H9 (cell line): ENCODE measurements at regions not wholly inside any gene's neighbourhood (a gene's known extent, or its start where the extent isn't known, plus 50 kb on each side); places are given as distances from the start of the nearest gene placed in this dataset.

Experiments
- DNase-seq: peaks from one replicate; pipeline ENCODE4 v3.0.0-alpha.2; 2017
- H2AFZ ChIP-seq: one replicate; pipeline ENCODE4 v1.6.1; 2013; ENCODE audit warnings: mild to moderate bottlenecking, low read length, control low read depth, moderate library complexity
- H2AK5ac ChIP-seq: 2 replicates; pipeline ENCODE4 v1.6.1; 2013; ENCODE audit warnings: low read length, control low read depth, mixed read lengths; ENCODE audit not compliant: insufficient read length
- H2BK120ac ChIP-seq: one replicate; pipeline ENCODE4 v1.6.1; 2013; ENCODE audit warnings: low read depth, mild to moderate bottlenecking, low read length, control low read depth, inconsistent platforms; ENCODE audit not compliant: poor library complexity, severe bottlenecking
- H2BK12ac ChIP-seq: 2 replicates; pipeline ENCODE4 v1.6.1; 2013; ENCODE audit warnings: low read length, control low read depth, mixed read lengths, low read depth; ENCODE audit not compliant: insufficient read length
- H2BK15ac ChIP-seq: 2 replicates; pipeline ENCODE4 v1.6.1; 2013; ENCODE audit warnings: low read depth, low read length, control low read depth
- H2BK20ac ChIP-seq: one replicate; pipeline ENCODE4 v1.6.1; 2013; ENCODE audit warnings: low read depth, mild to moderate bottlenecking, low read length, control low read depth, inconsistent platforms; ENCODE audit not compliant: poor library complexity, severe bottlenecking
- H2BK5ac ChIP-seq: 2 replicates; pipeline ENCODE4 v1.6.1; 2013; ENCODE audit warnings: low read length, control low read depth, mixed read lengths; ENCODE audit not compliant: insufficient read length
- H3K14ac ChIP-seq: 2 replicates; pipeline ENCODE4 v1.6.1; 2013; ENCODE audit warnings: low read length, control low read depth; ENCODE audit not compliant: insufficient read depth
- H3K18ac ChIP-seq: 2 replicates; pipeline ENCODE4 v1.6.1; 2013; ENCODE audit warnings: low read depth, mild to moderate bottlenecking, mixed read lengths, low read length, control low read depth; ENCODE audit not compliant: insufficient read length
- H3K23ac ChIP-seq: 2 replicates; pipeline ENCODE4 v1.6.1; 2013; ENCODE audit warnings: low read length, control low read depth, mixed read lengths, low read depth; ENCODE audit not compliant: insufficient read length
- H3K23me2 ChIP-seq: 2 replicates; pipeline ENCODE4 v1.6.1; 2013; ENCODE audit warnings: low read depth, mild to moderate bottlenecking, mixed read lengths, low read length, control low read depth; ENCODE audit not compliant: insufficient read length, poor library complexity, severe bottlenecking
- H3K27ac ChIP-seq: 2 replicates; pipeline ENCODE4 v1.5.1; 2013; ENCODE audit warnings: low read length, control low read depth, mixed read lengths, low read depth; ENCODE audit not compliant: insufficient read length
- H3K27me3 ChIP-seq: 2 replicates; pipeline ENCODE4 v1.6.1; 2013; ENCODE audit warnings: low read length, control low read depth, inconsistent platforms; ENCODE audit not compliant: insufficient read depth
- H3K4ac ChIP-seq: 2 replicates; pipeline ENCODE4 v1.6.1; 2013; ENCODE audit warnings: low read depth, mild to moderate bottlenecking, control low read depth, inconsistent platforms, low read length, moderate library complexity
- H3K4me1 ChIP-seq: 2 replicates; pipeline ENCODE4 v1.6.1; 2013; ENCODE audit warnings: low read length, control low read depth, inconsistent platforms; ENCODE audit not compliant: insufficient read depth
- H3K4me2 ChIP-seq: 2 replicates; pipeline ENCODE4 v1.6.1; 2013; ENCODE audit warnings: low read length, control low read depth, mixed read lengths; ENCODE audit not compliant: insufficient read length, insufficient read depth
- H3K56ac ChIP-seq: 2 replicates; pipeline ENCODE4 v1.6.1; 2013; ENCODE audit warnings: low read depth, mild to moderate bottlenecking, mixed read lengths, low read length, control low read depth; ENCODE audit not compliant: insufficient read length
- H3K79me1 ChIP-seq: 2 replicates; pipeline ENCODE4 v1.6.1; 2013; ENCODE audit warnings: low read depth, mild to moderate bottlenecking, moderate library complexity, low read length, control low read depth, inconsistent platforms; ENCODE audit not compliant: insufficient read depth, poor library complexity, severe bottlenecking
- H3K79me2 ChIP-seq: 2 replicates; pipeline ENCODE4 v1.6.1; 2013; ENCODE audit warnings: low read length, control low read depth, inconsistent platforms; ENCODE audit not compliant: insufficient read depth
- H3K9ac ChIP-seq: 2 replicates; pipeline ENCODE4 v1.6.1; 2013; ENCODE audit warnings: low read length, control low read depth, mixed read lengths; ENCODE audit not compliant: insufficient read length; ENCODE audit errors: extremely low read depth
- H3K9me3 ChIP-seq: one replicate; pipeline ENCODE4 v1.6.1; 2013; ENCODE audit warnings: low read depth, low read length, inconsistent platforms; ENCODE audit not compliant: control insufficient read depth
- H3T11ph ChIP-seq: one replicate; pipeline ENCODE4 v1.6.1; 2013; ENCODE audit warnings: mild to moderate bottlenecking, low read length, control low read depth, inconsistent platforms
- H4K20me1 ChIP-seq: one replicate; pipeline ENCODE4 v1.6.1; 2013; ENCODE audit not compliant: control insufficient read depth, insufficient read length, insufficient read depth
- H4K5ac ChIP-seq: 2 replicates; pipeline ENCODE4 v1.6.1; 2013; ENCODE audit warnings: low read depth, mild to moderate bottlenecking, mixed read lengths, low read length, control low read depth; ENCODE audit not compliant: insufficient read length
- H4K8ac ChIP-seq: replicated peaks from 2 replicates; pipeline ENCODE4 v1.6.1; 2013; ENCODE audit warnings: low read length, control low read depth, mixed read lengths, low read depth; ENCODE audit not compliant: insufficient read length
- H4K91ac ChIP-seq: 2 replicates; pipeline ENCODE4 v1.6.1; 2013; ENCODE audit warnings: low read depth, mild to moderate bottlenecking, moderate library complexity, mixed read lengths, low read length, control low read depth; ENCODE audit not compliant: insufficient read length
- H3K27ac Mint-ChIP-seq, 3 experiments: 2 replicates in 2 of 3; 3 replicates in 1 of 3; pipeline ENCODE4 v1.8.0; 2020 to 2021; ENCODE audit warnings: mixed read lengths in 3 of 3, mild to moderate bottlenecking in 1 of 3, moderate library complexity in 1 of 3
- H3K27me3 Mint-ChIP-seq: 2 replicates; pipeline ENCODE4 v1.8.0; 2021; ENCODE audit warnings: low read depth, mild to moderate bottlenecking, moderate library complexity, mixed read lengths
- H3K36me3 Mint-ChIP-seq, 3 experiments: 2 replicates in 2 of 3; 3 replicates in 1 of 3; pipeline ENCODE4 v1.8.0; 2020 to 2021; ENCODE audit warnings: low read depth in 3 of 3, mixed read lengths in 3 of 3; ENCODE audit not compliant: insufficient read depth in 1 of 3
- H3K4me1 Mint-ChIP-seq, 2 experiments: 2 replicates each; pipeline ENCODE4 v1.8.0; 2020; ENCODE audit warnings: mixed read lengths in 2 of 2
- H3K4me3 Mint-ChIP-seq, 2 experiments: 2 replicates in 1 of 2; 3 replicates in 1 of 2; pipeline ENCODE4 v1.8.0; 2020 to 2021; ENCODE audit warnings: mild to moderate bottlenecking in 2 of 2, mixed read lengths in 2 of 2, moderate library complexity in 1 of 2
- H3K9me3 Mint-ChIP-seq, 2 experiments: 2 replicates in 1 of 2; 3 replicates in 1 of 2; pipeline ENCODE4 v1.8.0; 2020; ENCODE audit warnings: mild to moderate bottlenecking in 2 of 2, mixed read lengths in 2 of 2, moderate library complexity in 1 of 2
- CTCF ChIP-seq: fragments of 200-600 bp; sonication (generic); conservative IDR thresholded peaks from 3 replicates; pipeline ENCODE4 v1.8.0; 2021; ENCODE audit warnings: antibody characterized with exemption, mild to moderate bottlenecking

GRCh38 chr3:153079386-153079785, 82.6 kb upstream of the RAP2B start:
- Histone ChIP-seq H2AK5ac (no peak overlapping the region), H3K27me3 (no peaks in the 10 kb centered on the region), H2BK15ac (no peak overlapping the region), H4K8ac (no peak overlapping the region), H3K18ac (no peak overlapping the region), H3K14ac (no peak overlapping the region), H3K9ac (no peak overlapping the region), H3K4ac (no peak overlapping the region), H3K23ac (no peak overlapping the region), H3K27ac (no peak overlapping the region), H2BK12ac (no peak overlapping the region), H2BK20ac (no peak overlapping the region), H3T11ph (no peak overlapping the region), H4K5ac (no peak overlapping the region), H3K79me2 (no peaks in the 10 kb centered on the region), H4K91ac (no peak overlapping the region), H3K79me1 (no peaks in the 10 kb centered on the region), H3K4me2 (no peak overlapping the region), H4K20me1 (no peaks in the 10 kb centered on the region), H3K23me2 (no peaks in the 10 kb centered on the region), H2BK5ac (no peak overlapping the region), H3K4me1 (no peaks in the 10 kb centered on the region), H2AFZ (no peak overlapping the region), H2BK120ac (no peak overlapping the region), H3K9me3 (no peaks in the 10 kb centered on the region), H3K56ac (no peak overlapping the region)
- H3K4me1 Mint-ChIP-seq, result peaks cover 3 to 4% of the 10 kb centered on the region in 2 experiments; a peak in 2 of 4 replicates
- H3K9me3 Mint-ChIP-seq, result no peaks in the 10 kb centered on the region
- H3K4me3 Mint-ChIP-seq, result no peak overlapping the region
- no peaks in the 10 kb centered on the region for H3K27me3 Mint-ChIP-seq
- H3K27ac Mint-ChIP-seq, result no peak overlapping the region
- DNase-seq, result no peak
- no peak for TF ChIP-seq CTCF
- H3K36me3 Mint-ChIP-seq, result no peaks in the 10 kb centered on the region; a peak in 1 of 7 replicates
